SU-DHL-6 (cell line): ENCODE measurements at regions not wholly inside any gene's neighbourhood (a gene's known extent, or its start where the extent isn't known, plus 50 kb on each side); places are given as distances from the start of the nearest gene placed in this dataset.

Source experiments
- H2AFZ ChIP-seq: fragments of 200-600 bp; sonication (generic); 2 replicates; pipeline ENCODE4 v1.6.1; 2014; ENCODE audit warnings: low read depth, mild to moderate bottlenecking, moderate library complexity, mixed read lengths, antibody characterized with exemption, low read length; ENCODE audit not compliant: severe bottlenecking
- H3F3A ChIP-seq: fragments of 200-600 bp; shearing (Covaris generic); 2 replicates; pipeline ENCODE4 v1.6.0; 2016; ENCODE audit warnings: antibody characterized with exemption, mild to moderate bottlenecking; ENCODE audit not compliant: insufficient read depth
- H3K27ac ChIP-seq: fragments of 200-600 bp; sonication (generic); 2 replicates; pipeline ENCODE4 v1.5.1; 2016; ENCODE audit warnings: low read depth, mild to moderate bottlenecking, low read length, moderate library complexity, mixed read lengths
- H3K27me3 ChIP-seq: fragments of 200-600 bp; sonication (generic), shearing (Covaris generic); 2 replicates; pipeline ENCODE4 v1.6.0; 2014; ENCODE audit warnings: mild to moderate bottlenecking, low read length
- H3K36me3 ChIP-seq: fragments of 200-600 bp; sonication (generic); 2 replicates; pipeline ENCODE4 v1.6.1; 2014; ENCODE audit warnings: mild to moderate bottlenecking, low read length, mixed read lengths
- H3K4me2 ChIP-seq: fragments of 300-600, 200-600 bp; shearing (Covaris generic), sonication (generic); 2 replicates; pipeline ENCODE4 v1.6.0; 2014; ENCODE audit warnings: low read length, low read depth, mild to moderate bottlenecking; ENCODE audit not compliant: poor library complexity, severe bottlenecking
- H3K4me3 ChIP-seq: fragments of 200-600 bp; sonication (generic); 2 replicates; pipeline ENCODE4 v1.5.1; 2014; ENCODE audit warnings: antibody characterized with exemption, low read length, mild to moderate bottlenecking, mixed read lengths; ENCODE audit not compliant: insufficient read depth, poor library complexity, severe bottlenecking
- H3K79me2 ChIP-seq: fragments of 200-600 bp; sonication (generic); 2 replicates; pipeline ENCODE4 v1.6.1; 2014; ENCODE audit warnings: mild to moderate bottlenecking, low read length, moderate library complexity; ENCODE audit not compliant: insufficient read depth
- H3K9ac ChIP-seq: fragments of 200-600 bp; sonication (generic); 2 replicates; pipeline ENCODE4 v1.7.0; 2014; ENCODE audit warnings: mild to moderate bottlenecking, low read length
- H3K9me2 ChIP-seq: fragments of 200-600 bp; sonication (generic); replicated peaks from 2 replicates; pipeline ENCODE4 v1.6.1; 2014; ENCODE audit warnings: low read length; ENCODE audit not compliant: insufficient read depth
- H3K9me3 ChIP-seq: fragments of 200-600 bp; sonication (generic); 2 replicates; pipeline ENCODE4 v1.6.1; 2014; ENCODE audit warnings: low read length, mixed read lengths; ENCODE audit not compliant: insufficient read depth
- H4K20me1 ChIP-seq: fragments of 200-600 bp; sonication (generic); 2 replicates; pipeline ENCODE4 v1.6.1; 2014; ENCODE audit warnings: low read depth, mild to moderate bottlenecking, antibody characterized with exemption, low read length, moderate library complexity, mixed read lengths
- CTCF ChIP-seq: fragments of 200-600 bp; sonication (generic); IDR thresholded peaks from one replicate; pipeline ENCODE4 v1.5.1; 2017; ENCODE audit warnings: antibody characterized with exemption, mild to moderate bottlenecking, low read length, moderate library complexity; ENCODE audit not compliant: insufficient read depth, poor library complexity, severe bottlenecking
- EZH2phosphoT487 ChIP-seq: fragments of 200-600 bp; sonication (generic), shearing (Covaris generic); conservative IDR thresholded peaks from 2 replicates; pipeline ENCODE4 v1.6.1; 2018; ENCODE audit warnings: mild to moderate bottlenecking, antibody characterized with exemption, low read length, moderate library complexity, mixed read lengths

GRCh38 chr1:187862506-187862905, 1033.8 kb downstream of the PLA2G4A start:
- H3K79me2 ChIP-seq = no peaks in the 10 kb centered on the region
- H3K9me2 ChIP-seq = no peaks in the 10 kb centered on the region
- H3K9me3 ChIP-seq = no peaks in the 10 kb centered on the region
- TF ChIP-seq EZH2phosphoT487 = no peak
- no peak for TF ChIP-seq CTCF
- no peaks in the 10 kb centered on the region for H3F3A ChIP-seq
- no peaks in the 10 kb centered on the region for H4K20me1 ChIP-seq
- H3K27ac ChIP-seq = no peak overlapping the region
- H3K36me3 ChIP-seq = no peaks in the 10 kb centered on the region
- no peak overlapping the region for H3K4me3 ChIP-seq
- H3K27me3 ChIP-seq = no peaks in the 10 kb centered on the region
- H3K9ac ChIP-seq = no peak overlapping the region
- H3K4me2 ChIP-seq = no peak overlapping the region
- H2AFZ ChIP-seq = no peak overlapping the region

- Histone ChIP-seq H3K79me2 (no peaks in the 10 kb centered on the region), H4K20me1 (no peaks in the 10 kb centered on the region), H3K27me3 (no peaks in the 10 kb centered on the region), H3F3A (no peaks in the 10 kb centered on the region), H3K27ac (no peak overlapping the region), H3K9me3 (no peaks in the 10 kb centered on the region), H3K4me3 (no peak overlapping the region), H3K36me3 (no peaks in the 10 kb centered on the region), H3K4me2 (no peak overlapping the region), H3K9me2 (no peaks in the 10 kb centered on the region), H2AFZ (no peak overlapping the region), H3K9ac (no peak overlapping the region)
- TF ChIP-seq EZH2phosphoT487 = no peak
- TF ChIP-seq CTCF = no peak
Measured at GRCh38 chr1:187870552-187870951, 1041.8 kb downstream of the PLA2G4A start.

- no peaks in the 10 kb centered on the region for H4K20me1 ChIP-seq
- H3K36me3 ChIP-seq = no peaks in the 10 kb centered on the region
- H3K9ac ChIP-seq = no peak overlapping the region
- H3K9me2 ChIP-seq = no peaks in the 10 kb centered on the region
- no peak overlapping the region for H3K27ac ChIP-seq
- H3K79me2 ChIP-seq = no peaks in the 10 kb centered on the region
- TF ChIP-seq EZH2phosphoT487 (no peak), CTCF (no peak)
- no peaks in the 10 kb centered on the region for H3F3A ChIP-seq
- no peaks in the 10 kb centered on the region for H3K27me3 ChIP-seq
- H3K9me3 ChIP-seq = no peaks in the 10 kb centered on the region
- no peak overlapping the region for H3K4me3 ChIP-seq
- no peak overlapping the region for H3K4me2 ChIP-seq
- H2AFZ ChIP-seq = no peak overlapping the region
Measured at GRCh38 chr1:187871177-187871845, 1042.6 kb downstream of the PLA2G4A start.
